D721Med (cell line): ENCODE measurements at regions not wholly inside any gene's neighbourhood (a gene's known extent, or its start where the extent isn't known, plus 50 kb on each side); places are given as distances from the start of the nearest gene placed in this dataset.

Source experiments
- DNase-seq: peaks from one replicate; pipeline ENCODE4 v3.0.0; 2011; ENCODE audit warnings: low spot score; ENCODE audit not compliant: insufficient read length
- FAIRE-seq: peaks from 2 replicates; lab custom pipeline; 2011; peaks lifted over from hg19 to GRCh38; lab: Jason Lieb, UNC
- TF ChIP-seq, protein P1 (sequence below): IDR thresholded peaks from 2 replicates; pipeline ENCODE4 v1.5.1; 2012; ENCODE audit warnings: mild to moderate bottlenecking, control low read depth; ENCODE audit not compliant: insufficient read depth; ENCODE audit errors: missing control alignments

- no peak for DNase-seq
- FAIRE-seq: no peak
- TF ChIP-seq, protein P1, sequence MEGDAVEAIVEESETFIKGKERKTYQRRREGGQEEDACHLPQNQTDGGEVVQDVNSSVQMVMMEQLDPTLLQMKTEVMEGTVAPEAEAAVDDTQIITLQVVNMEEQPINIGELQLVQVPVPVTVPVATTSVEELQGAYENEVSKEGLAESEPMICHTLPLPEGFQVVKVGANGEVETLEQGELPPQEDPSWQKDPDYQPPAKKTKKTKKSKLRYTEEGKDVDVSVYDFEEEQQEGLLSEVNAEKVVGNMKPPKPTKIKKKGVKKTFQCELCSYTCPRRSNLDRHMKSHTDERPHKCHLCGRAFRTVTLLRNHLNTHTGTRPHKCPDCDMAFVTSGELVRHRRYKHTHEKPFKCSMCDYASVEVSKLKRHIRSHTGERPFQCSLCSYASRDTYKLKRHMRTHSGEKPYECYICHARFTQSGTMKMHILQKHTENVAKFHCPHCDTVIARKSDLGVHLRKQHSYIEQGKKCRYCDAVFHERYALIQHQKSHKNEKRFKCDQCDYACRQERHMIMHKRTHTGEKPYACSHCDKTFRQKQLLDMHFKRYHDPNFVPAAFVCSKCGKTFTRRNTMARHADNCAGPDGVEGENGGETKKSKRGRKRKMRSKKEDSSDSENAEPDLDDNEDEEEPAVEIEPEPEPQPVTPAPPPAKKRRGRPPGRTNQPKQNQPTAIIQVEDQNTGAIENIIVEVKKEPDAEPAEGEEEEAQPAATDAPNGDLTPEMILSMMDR: no peak
Observed at GRCh38 chr2:144854596-144854995, 334.7 kb upstream of the ZEB2 start.

GRCh38 chr2:144849612-144850011 is 329.7 kb upstream of the ZEB2 start:
- no peak for DNase-seq
- FAIRE-seq: no peak
- TF ChIP-seq, protein P1: no peak

DNA sequence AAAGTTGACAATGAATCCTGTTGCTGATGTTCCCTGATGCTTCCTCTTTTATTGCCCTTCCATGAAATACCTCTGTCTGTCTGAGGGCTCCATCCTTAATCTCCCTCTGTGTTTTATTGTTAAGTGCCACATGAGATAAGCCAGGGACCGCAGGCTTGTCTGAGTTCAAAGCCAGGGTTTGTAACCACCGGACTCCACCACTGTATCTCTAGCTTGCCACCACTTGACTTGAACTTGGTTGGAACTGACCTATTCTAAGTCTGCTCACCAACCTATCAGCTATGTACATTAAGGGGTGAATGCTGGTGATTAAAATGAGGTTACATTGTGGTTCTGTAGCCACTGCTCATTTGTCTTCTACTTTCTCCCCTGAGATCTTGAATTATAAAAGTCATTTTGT is 328.5 kb upstream of the ZEB2 start:
- no peak for FAIRE-seq
- no peak for DNase-seq
- TF ChIP-seq, protein P1: no peak

DNA sequence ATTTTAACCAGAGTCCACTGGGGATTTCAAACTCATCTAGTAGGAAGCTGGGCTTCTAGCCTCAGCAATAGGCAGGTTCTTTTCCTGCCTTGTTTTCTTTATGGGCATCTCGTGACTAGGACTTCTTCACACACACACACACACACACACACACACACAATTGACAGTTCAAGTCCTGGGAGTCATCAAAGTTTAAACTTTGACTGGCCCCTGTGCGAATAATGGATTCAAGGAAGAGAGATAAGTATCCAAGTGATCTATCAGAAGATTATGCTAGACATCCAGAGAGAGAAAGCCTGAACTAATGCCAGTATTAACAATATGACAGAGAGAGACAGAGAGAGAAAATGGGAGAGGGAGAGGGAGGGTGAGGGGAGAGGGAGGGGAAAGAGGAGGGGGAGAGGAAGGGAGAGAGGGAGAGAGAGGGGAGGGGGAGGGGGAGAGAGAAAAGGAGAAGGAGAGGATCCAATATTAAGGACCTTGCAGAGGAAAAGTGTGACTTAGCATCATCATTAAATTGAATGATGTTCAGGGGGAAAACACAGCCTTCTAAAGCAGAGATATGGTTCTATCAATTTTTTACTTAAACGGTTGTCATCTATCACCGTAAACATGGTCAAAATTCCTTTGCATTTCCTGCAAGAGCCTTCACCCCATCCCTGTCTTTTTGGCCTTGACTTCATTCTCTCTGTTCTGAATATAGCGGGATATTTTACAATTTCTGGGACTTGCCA is 327.6 kb upstream of the ZEB2 start:
- TF ChIP-seq, protein P1: no peak
- DNase-seq (no peak), FAIRE-seq (no peak)

DNA sequence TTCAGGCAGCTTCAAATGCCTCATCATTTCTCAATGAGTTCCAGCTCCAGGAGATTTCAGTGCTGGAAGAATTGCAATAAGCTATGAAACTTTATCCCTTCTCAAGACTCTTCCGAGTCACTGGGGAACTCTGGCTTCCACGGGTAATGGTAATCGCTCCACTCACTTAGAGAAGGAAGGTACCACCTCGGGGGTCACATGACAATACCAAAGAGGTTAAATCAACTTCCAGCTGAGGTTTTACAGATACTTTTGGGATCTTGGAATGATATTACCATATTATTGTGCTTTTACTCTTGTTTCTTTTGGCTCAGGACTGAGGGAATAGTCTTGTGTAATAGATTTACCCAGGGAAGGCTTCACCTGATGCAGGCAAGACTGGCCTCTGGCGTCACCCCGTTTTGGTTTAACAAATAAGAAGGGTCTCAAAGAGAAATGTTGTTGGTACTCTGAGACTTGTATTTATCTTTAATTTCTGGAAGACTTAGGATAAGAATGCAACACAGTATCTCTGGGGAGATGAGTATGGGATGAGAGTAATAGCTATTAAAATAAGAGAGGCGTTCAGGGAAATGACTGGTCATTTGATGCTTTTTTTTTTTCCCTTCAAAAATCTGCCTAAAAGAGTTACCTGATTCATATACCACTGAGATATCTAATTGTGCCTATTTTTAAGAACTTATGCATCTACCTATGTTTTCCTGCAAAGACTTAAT is 316.9 kb upstream of the ZEB2 start:
- TF ChIP-seq, protein P1: no peak
- FAIRE-seq: no peak
- no peak for DNase-seq

- FAIRE-seq: no peak
- TF ChIP-seq, protein P1: no peak
- no peak for DNase-seq
Observed at GRCh38 chr2:144835634-144836350, 315.9 kb upstream of the ZEB2 start.
